ENCODE measurements at regions not wholly inside any gene's neighbourhood (a gene's known extent, or its start where the extent isn't known, plus 50 kb on each side); places are given as distances from the start of the nearest gene placed in this dataset.

GRCh38 chr4:3373468-3373867 is 68.3 kb upstream of the HGFAC start:
- no peak for TF ChIP-seq EZH2 (IDR thresholded peaks at IDR 0.05; ENCODE audit: borderline replicate concordance, insufficient read depth, low read length, poor library complexity, severe bottlenecking)
- TF ChIP-seq EP300 (conservative IDR thresholded peaks at IDR 0.05; ENCODE audit: poor library complexity, severe bottlenecking): no peak
- no peak for TF ChIP-seq CTCF (IDR thresholded peaks at IDR 0.05; ENCODE audit: poor library complexity, severe bottlenecking)
- no peak for TF ChIP-seq RAD21 (conservative IDR thresholded peaks at IDR 0.05)
- TF ChIP-seq TAF1 (IDR thresholded peaks at IDR 0.05; ENCODE audit: low read depth): no peak
- TF ChIP-seq POLR2AphosphoS5 (IDR thresholded peaks at IDR 0.05): no peak

Data from neural cell (in vitro differentiated cells).